SK-N-SH (cell line): ENCODE measurements at regions not wholly inside any gene's neighbourhood (a gene's known extent, or its start where the extent isn't known, plus 50 kb on each side); places are given as distances from the start of the nearest gene placed in this dataset.

Experiments used
- CTCF ChIA-PET: fragments of 300-600, 350-600 bp; formaldehyde crosslinking; extraction: SDS; loops from one replicate; lab custom pipeline; 2021; lab: Yijun Ruan, JAX
- POLR2A ChIA-PET: fragments of 350-600 bp; sonication (Branson Sonifier 250); formaldehyde crosslinking; extraction: SDS; loops from one replicate; lab custom pipeline; 2020; ENCODE audit warnings: antibody characterized with exemption, inconsistent platforms; lab: Yijun Ruan, JAX
- DNase-seq: peaks from one replicate; pipeline ENCODE4 v3.0.0; 2012
- H2AFZ ChIP-seq: fragments of 200-600 bp; sonication (generic); 2 replicates; pipeline ENCODE4 v1.8.1; 2016; ENCODE audit warnings: antibody characterized with exemption, mild to moderate bottlenecking, low read depth
- H3F3A ChIP-seq: fragments of 200-600 bp; sonication (generic); replicated peaks from 2 replicates; pipeline ENCODE3; 2016; ENCODE audit warnings: antibody characterized with exemption, mild to moderate bottlenecking; ENCODE audit not compliant: insufficient read depth
- H3K27ac ChIP-seq, 2 experiments: fragments of 200-500 bp in 1 of 2; fragments of 200-600 bp in 1 of 2; sonication (Bioruptor generic) in 1 of 2; sonication (generic), shearing (Covaris generic) in 1 of 2; 2 replicates each; pipeline versions ENCODE4 v1.5.1 to v1.6.1; 2014 to 2016; ENCODE audit warnings: low read depth in 2 of 2, inconsistent platforms in 1 of 2, low read length in 1 of 2, mild to moderate bottlenecking in 1 of 2, mixed read lengths in 1 of 2
- H3K27me3 ChIP-seq: fragments of 200-600 bp; sonication (generic), shearing (Covaris generic); 2 replicates; pipeline ENCODE4 v1.6.1; 2016; ENCODE audit warnings: mixed run types; ENCODE audit not compliant: insufficient read depth
- H3K36me3 ChIP-seq, 2 experiments: fragments of 200-500 bp in 1 of 2; fragments of 200-600 bp in 1 of 2; sonication (Bioruptor generic) in 1 of 2; sonication (generic) in 1 of 2; replicated peaks in 1 of 2; 2 replicates each; pipeline versions ENCODE3 to v1.5.1; 2014 to 2016; ENCODE audit warnings: low read length in 1 of 2, mild to moderate bottlenecking in 1 of 2; ENCODE audit not compliant: insufficient read depth in 2 of 2, control insufficient read depth in 1 of 2
- H3K4me1 ChIP-seq, 2 experiments: fragments of 200-500 bp in 1 of 2; fragments of 200-600 bp in 1 of 2; sonication (Bioruptor generic) in 1 of 2; sonication (generic), shearing (Covaris generic) in 1 of 2; 2 replicates each; pipeline versions ENCODE4 v1.5.1 to v1.6.1; 2014 to 2016; ENCODE audit warnings: low read depth in 1 of 2, low read length in 1 of 2, mixed run types in 1 of 2; ENCODE audit not compliant: insufficient read depth in 2 of 2, control insufficient read depth in 1 of 2
- H3K4me2 ChIP-seq: fragments of 200-600 bp; sonication (generic), shearing (Covaris generic); 2 replicates; pipeline ENCODE4 v1.6.1; 2017; ENCODE audit warnings: mixed run types
- H3K4me3 ChIP-seq, 2 experiments: fragments of 200-500 bp in 1 of 2; fragments of 200-600 bp in 1 of 2; sonication (Bioruptor generic) in 1 of 2; sonication (generic), shearing (Covaris generic) in 1 of 2; 2 replicates each; pipeline versions ENCODE4 v1.5.1 to v1.8.1; 2014 to 2016; ENCODE audit warnings: low read depth in 2 of 2, inconsistent platforms in 1 of 2, low read length in 1 of 2, mild to moderate bottlenecking in 1 of 2, mixed read lengths in 1 of 2, moderate library complexity in 1 of 2
- H3K79me2 ChIP-seq: fragments of 200-600 bp; sonication (generic); 2 replicates; pipeline ENCODE4 v1.8.1; 2017; ENCODE audit warnings: mild to moderate bottlenecking; ENCODE audit not compliant: insufficient read depth
- H3K9ac ChIP-seq: fragments of 200-600 bp; sonication (generic); 2 replicates; pipeline ENCODE4 v1.6.1; 2017; ENCODE audit warnings: mixed run types
- H3K9me2 ChIP-seq: fragments of 200-600 bp; sonication (generic); 2 replicates; pipeline ENCODE4 v1.6.1; 2017; ENCODE audit warnings: mixed run types
- H3K9me3 ChIP-seq: fragments of 200-600 bp; sonication (generic); 2 replicates; pipeline ENCODE4 v1.6.1; 2017; ENCODE audit warnings: mixed run types, mild to moderate bottlenecking, moderate library complexity
- H4K20me1 ChIP-seq: fragments of 200-600 bp; sonication (generic); 2 replicates; pipeline ENCODE4 v1.6.1; 2017; ENCODE audit warnings: mild to moderate bottlenecking, mixed run types; ENCODE audit not compliant: insufficient read depth
- CHD2 ChIP-seq: fragments of 150-350 bp; IDR thresholded peaks from 2 replicates; pipeline ENCODE4 v1.6.1; 2018; ENCODE audit warnings: low read length; ENCODE audit not compliant: partially characterized antibody
- FOSL2 ChIP-seq: IDR thresholded peaks from 2 replicates; pipeline ENCODE4 v1.4.0; 2012; ENCODE audit warnings: low read depth, mild to moderate bottlenecking, moderate library complexity, borderline replicate concordance
- GABPA ChIP-seq: IDR thresholded peaks from 2 replicates; pipeline ENCODE4 v1.4.0; 2012; ENCODE audit warnings: low read depth, mild to moderate bottlenecking
- GATA2 ChIP-seq: sonication (generic); formaldehyde crosslinking; IDR thresholded peaks from 2 replicates; pipeline ENCODE4 v1.5.0; 2020; ENCODE audit warnings: mild to moderate bottlenecking, missing genetic modification reagents
- JUND ChIP-seq: IDR thresholded peaks from 2 replicates; pipeline ENCODE4 v1.4.0; 2012
- NFIC ChIP-seq: IDR thresholded peaks from 2 replicates; pipeline ENCODE4 v1.4.0; 2012; ENCODE audit warnings: borderline replicate concordance
- NRF1 ChIP-seq: IDR thresholded peaks from 2 replicates; pipeline ENCODE4 v1.6.1; 2012; ENCODE audit warnings: low read depth, mild to moderate bottlenecking, low read length
- RAD21 ChIP-seq: IDR thresholded peaks from 2 replicates; pipeline ENCODE4 v1.6.1; 2012; ENCODE audit warnings: mild to moderate bottlenecking, low read length
- RFX5 ChIP-seq: IDR thresholded peaks from 2 replicates; pipeline ENCODE4 v1.6.1; 2012; ENCODE audit warnings: mild to moderate bottlenecking, improper control_type of control experiment, low read length
- RXRA ChIP-seq: IDR thresholded peaks from 2 replicates; pipeline ENCODE4 v1.4.0; 2012; ENCODE audit warnings: low read depth, mild to moderate bottlenecking, borderline replicate concordance
- SIN3A ChIP-seq: IDR thresholded peaks from 2 replicates; pipeline ENCODE4 v1.6.1; 2012; ENCODE audit warnings: low read depth, mild to moderate bottlenecking, low read length, moderate library complexity, borderline replicate concordance
- SMC3 ChIP-seq: IDR thresholded peaks from 2 replicates; pipeline ENCODE4 v1.6.1; 2012; ENCODE audit warnings: low read depth, low read length, improper control_type of control experiment
- TAF1 ChIP-seq: IDR thresholded peaks from 2 replicates; pipeline ENCODE4 v1.6.1; 2012; ENCODE audit warnings: low read depth, mild to moderate bottlenecking, low read length, moderate library complexity, borderline replicate concordance
- YY1 ChIP-seq: IDR thresholded peaks from 2 replicates; pipeline ENCODE4 v1.4.0; 2012; ENCODE audit warnings: low read depth, mild to moderate bottlenecking
- ZBTB33 ChIP-seq: IDR thresholded peaks from 2 replicates; pipeline ENCODE4 v1.4.0; 2012; ENCODE audit warnings: low read depth, borderline replicate concordance
- WGBS: methylation state at CpG from one replicate; pipeline ENCODE4 v1.1.6; 2017; ENCODE audit warnings: low lambda C conversion rate; 5-methylcytosine and 5-hydroxymethylcytosine counted together
- TF ChIP-seq, protein P1 (sequence below): IDR thresholded peaks from 2 replicates; pipeline ENCODE4 v1.6.1; 2012; ENCODE audit warnings: mild to moderate bottlenecking, low read depth, low read length, moderate library complexity
- TF ChIP-seq, protein P2 (sequence below): IDR thresholded peaks from 2 replicates; pipeline ENCODE4 v1.4.0; 2012; ENCODE audit warnings: low read depth
- TF ChIP-seq, protein P3 (sequence below): IDR thresholded peaks from 2 replicates; pipeline ENCODE4; 2012

GRCh38 chrX:21151051-21151450, 223.2 kb upstream of the CNKSR2 start:
- Histone ChIP-seq H3K36me3 (no peaks in the 10 kb centered on the region), H3K4me2 (no peak overlapping the region), H3K9me2 (no peaks in the 10 kb centered on the region), H3K4me1 (no peaks in the 10 kb centered on the region), H2AFZ (no peak overlapping the region), H3K4me3 (no peak overlapping the region), H3F3A (no peaks in the 10 kb centered on the region), H3K27me3 (no peaks in the 10 kb centered on the region), H3K9ac (no peak overlapping the region), H4K20me1 (no peaks in the 10 kb centered on the region), H3K9me3 (no peaks in the 10 kb centered on the region), H3K79me2 (no peaks in the 10 kb centered on the region), H3K27ac (no peak overlapping the region)
- TF ChIP-seq ZBTB33 (no peak), GATA2 (CRISPR knock-in tag) (no peak), SMC3 (no peak), TAF1 (no peak), NRF1 (no peak), FOSL2 (no peak), CHD2 (no peak), RAD21 (no peak), YY1 (no peak), RFX5 (no peak), NFIC (no peak), JUND (no peak), RXRA (no peak), GABPA (no peak), SIN3A (no peak)
- TF ChIP-seq, protein P1, sequence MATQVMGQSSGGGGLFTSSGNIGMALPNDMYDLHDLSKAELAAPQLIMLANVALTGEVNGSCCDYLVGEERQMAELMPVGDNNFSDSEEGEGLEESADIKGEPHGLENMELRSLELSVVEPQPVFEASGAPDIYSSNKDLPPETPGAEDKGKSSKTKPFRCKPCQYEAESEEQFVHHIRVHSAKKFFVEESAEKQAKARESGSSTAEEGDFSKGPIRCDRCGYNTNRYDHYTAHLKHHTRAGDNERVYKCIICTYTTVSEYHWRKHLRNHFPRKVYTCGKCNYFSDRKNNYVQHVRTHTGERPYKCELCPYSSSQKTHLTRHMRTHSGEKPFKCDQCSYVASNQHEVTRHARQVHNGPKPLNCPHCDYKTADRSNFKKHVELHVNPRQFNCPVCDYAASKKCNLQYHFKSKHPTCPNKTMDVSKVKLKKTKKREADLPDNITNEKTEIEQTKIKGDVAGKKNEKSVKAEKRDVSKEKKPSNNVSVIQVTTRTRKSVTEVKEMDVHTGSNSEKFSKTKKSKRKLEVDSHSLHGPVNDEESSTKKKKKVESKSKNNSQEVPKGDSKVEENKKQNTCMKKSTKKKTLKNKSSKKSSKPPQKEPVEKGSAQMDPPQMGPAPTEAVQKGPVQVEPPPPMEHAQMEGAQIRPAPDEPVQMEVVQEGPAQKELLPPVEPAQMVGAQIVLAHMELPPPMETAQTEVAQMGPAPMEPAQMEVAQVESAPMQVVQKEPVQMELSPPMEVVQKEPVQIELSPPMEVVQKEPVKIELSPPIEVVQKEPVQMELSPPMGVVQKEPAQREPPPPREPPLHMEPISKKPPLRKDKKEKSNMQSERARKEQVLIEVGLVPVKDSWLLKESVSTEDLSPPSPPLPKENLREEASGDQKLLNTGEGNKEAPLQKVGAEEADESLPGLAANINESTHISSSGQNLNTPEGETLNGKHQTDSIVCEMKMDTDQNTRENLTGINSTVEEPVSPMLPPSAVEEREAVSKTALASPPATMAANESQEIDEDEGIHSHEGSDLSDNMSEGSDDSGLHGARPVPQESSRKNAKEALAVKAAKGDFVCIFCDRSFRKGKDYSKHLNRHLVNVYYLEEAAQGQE, result no peak
- TF ChIP-seq, protein P2, sequence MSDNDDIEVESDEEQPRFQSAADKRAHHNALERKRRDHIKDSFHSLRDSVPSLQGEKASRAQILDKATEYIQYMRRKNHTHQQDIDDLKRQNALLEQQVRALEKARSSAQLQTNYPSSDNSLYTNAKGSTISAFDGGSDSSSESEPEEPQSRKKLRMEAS, result no peak
- TF ChIP-seq, protein P3, sequence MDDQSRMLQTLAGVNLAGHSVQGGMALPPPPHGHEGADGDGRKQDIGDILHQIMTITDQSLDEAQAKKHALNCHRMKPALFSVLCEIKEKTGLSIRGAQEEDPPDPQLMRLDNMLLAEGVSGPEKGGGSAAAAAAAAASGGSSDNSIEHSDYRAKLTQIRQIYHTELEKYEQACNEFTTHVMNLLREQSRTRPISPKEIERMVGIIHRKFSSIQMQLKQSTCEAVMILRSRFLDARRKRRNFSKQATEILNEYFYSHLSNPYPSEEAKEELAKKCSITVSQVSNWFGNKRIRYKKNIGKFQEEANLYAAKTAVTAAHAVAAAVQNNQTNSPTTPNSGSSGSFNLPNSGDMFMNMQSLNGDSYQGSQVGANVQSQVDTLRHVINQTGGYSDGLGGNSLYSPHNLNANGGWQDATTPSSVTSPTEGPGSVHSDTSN, result no peak
- ChIA-PET CTCF (no interaction called here), POLR2A (no interaction called here)
- DNase-seq, result no peak
- WGBS, result 0% methylated on average over 1 of the region's 1 CpG
